ENCODE measurements at regions not wholly inside any gene's neighbourhood (a gene's known extent, or its start where the extent isn't known, plus 50 kb on each side); places are given as distances from the start of the nearest gene placed in this dataset.

DNA sequence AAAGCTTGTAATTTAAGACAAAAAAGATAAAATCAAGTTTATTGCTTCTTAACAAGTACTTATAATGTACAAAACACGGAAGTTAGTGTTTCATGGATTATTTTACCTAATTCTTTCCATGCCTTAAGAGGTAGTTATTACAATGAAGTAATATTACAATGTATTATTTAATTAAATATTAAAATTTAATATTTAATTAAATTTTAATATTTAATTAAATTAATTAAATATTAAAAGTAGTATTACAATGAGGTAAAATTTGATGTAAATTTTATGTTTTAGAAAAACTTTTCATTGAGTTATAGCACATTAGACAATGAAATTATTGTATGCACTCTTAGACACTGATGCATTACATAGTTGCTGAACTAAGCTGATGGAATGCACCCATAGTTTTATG is 220.7 kb upstream of the NETO1 start:
- no peaks in the 10 kb centered on the region for H3K9me3 ChIP-seq (ENCODE audit: control insufficient read depth, insufficient read depth, low read length)
- no peaks in the 10 kb centered on the region for H3K4me1 ChIP-seq (ENCODE audit: control insufficient read depth, insufficient read depth, low read length)
- no peaks in the 10 kb centered on the region for H3K27me3 ChIP-seq (ENCODE audit: control insufficient read depth, insufficient read depth, low read length)
- WGBS (ENCODE audit: insufficient coverage, insufficient read length) = no CpG with 5 or more reads among the region's 1 CpG
- no peak overlapping the region for H3K27ac ChIP-seq (ENCODE audit: low read length)
- no peaks in the 10 kb centered on the region for H3K36me3 ChIP-seq (ENCODE audit: control insufficient read depth, insufficient read depth, low read length)
- DNase-seq (ENCODE audit: low read depth, low spot score) = no peak
- H3K4me3 ChIP-seq (ENCODE audit: low read length) = no peak overlapping the region

- DNase-seq (ENCODE audit: low read depth, low spot score) = no peak
- Histone ChIP-seq H3K9me3 (ENCODE audit: control insufficient read depth, insufficient read depth, low read length) (no peaks in the 10 kb centered on the region), H3K27ac (ENCODE audit: low read length) (no peak overlapping the region), H3K36me3 (ENCODE audit: control insufficient read depth, insufficient read depth, low read length) (no peaks in the 10 kb centered on the region), H3K4me3 (ENCODE audit: low read length) (no peak overlapping the region), H3K4me1 (ENCODE audit: control insufficient read depth, insufficient read depth, low read length) (no peaks in the 10 kb centered on the region), H3K27me3 (ENCODE audit: control insufficient read depth, insufficient read depth, low read length) (no peaks in the 10 kb centered on the region)
- 100% methylated on average over 2 of the region's 8 CpGs for WGBS (ENCODE audit: insufficient coverage, insufficient read length)
Measured at GRCh38 chr18:73087282-73087977, 219.6 kb upstream of the NETO1 start.

- WGBS (ENCODE audit: insufficient coverage, insufficient read length) = no CpG with 5 or more reads among the region's 2 CpGs
- Histone ChIP-seq H3K36me3 (ENCODE audit: control insufficient read depth, insufficient read depth, low read length) (no peaks in the 10 kb centered on the region), H3K27me3 (ENCODE audit: control insufficient read depth, insufficient read depth, low read length) (no peaks in the 10 kb centered on the region), H3K27ac (ENCODE audit: low read length) (no peak overlapping the region), H3K4me3 (ENCODE audit: low read length) (no peak overlapping the region), H3K9me3 (ENCODE audit: control insufficient read depth, insufficient read depth, low read length) (no peaks in the 10 kb centered on the region), H3K4me1 (ENCODE audit: control insufficient read depth, insufficient read depth, low read length) (no peaks in the 10 kb centered on the region)
- DNase-seq (ENCODE audit: low read depth, low spot score) = no peak
Measured at GRCh38 chr18:73079920-73080319, 212.1 kb upstream of the NETO1 start.

- no peak for DNase-seq (ENCODE audit: low read depth, low spot score)
- WGBS (ENCODE audit: insufficient coverage, insufficient read length) = no CpG with 5 or more reads among the region's 4 CpGs
- Histone ChIP-seq H3K4me1 (ENCODE audit: control insufficient read depth, insufficient read depth, low read length) (no peaks in the 10 kb centered on the region; the same call in 1 of the 2 replicates), H3K4me3 (ENCODE audit: low read length) (no peak overlapping the region), H3K36me3 (ENCODE audit: control insufficient read depth, insufficient read depth, low read length) (no peaks in the 10 kb centered on the region), H3K9me3 (ENCODE audit: control insufficient read depth, insufficient read depth, low read length) (no peaks in the 10 kb centered on the region), H3K27ac (ENCODE audit: low read length) (no peak overlapping the region), H3K27me3 (ENCODE audit: control insufficient read depth, insufficient read depth, low read length) (no peaks in the 10 kb centered on the region)
Measured at GRCh38 chr18:73060666-73061288, 193.0 kb upstream of the NETO1 start.

GRCh38 chr18:73059280-73059679 is 191.5 kb upstream of the NETO1 start:
- H3K36me3 ChIP-seq (ENCODE audit: control insufficient read depth, insufficient read depth, low read length) = no peaks in the 10 kb centered on the region
- H3K9me3 ChIP-seq (ENCODE audit: control insufficient read depth, insufficient read depth, low read length) = no peaks in the 10 kb centered on the region
- WGBS (ENCODE audit: insufficient coverage, insufficient read length) = no CpG with 5 or more reads among the region's 2 CpGs
- H3K27ac ChIP-seq (ENCODE audit: low read length) = no peak overlapping the region
- H3K4me3 ChIP-seq (ENCODE audit: low read length) = no peak overlapping the region
- no peaks in the 10 kb centered on the region; the same call in 1 of the 2 replicates for H3K4me1 ChIP-seq (ENCODE audit: control insufficient read depth, insufficient read depth, low read length)
- no peak for DNase-seq (ENCODE audit: low read depth, low spot score)
- H3K27me3 ChIP-seq (ENCODE audit: control insufficient read depth, insufficient read depth, low read length) = no peaks in the 10 kb centered on the region

DNA sequence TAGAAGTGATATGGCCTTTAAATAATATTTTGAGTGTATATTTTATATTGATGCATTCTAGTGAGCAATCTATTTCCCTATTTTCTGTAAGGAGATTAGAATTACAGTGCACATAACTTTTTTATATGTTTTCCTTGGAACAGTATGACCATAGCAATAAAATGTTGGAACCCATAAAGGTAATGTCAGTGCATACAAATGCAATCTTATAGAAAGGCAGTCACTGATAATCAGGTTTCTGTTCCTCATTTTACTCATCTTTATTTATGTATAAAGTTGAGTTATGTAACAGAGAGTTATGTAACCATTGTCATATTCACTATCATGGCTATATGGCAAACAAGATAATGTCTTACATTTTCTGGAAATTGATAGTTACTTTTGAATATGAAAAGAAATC is 179.9 kb upstream of the NETO1 start:
- Histone ChIP-seq H3K9me3 (ENCODE audit: control insufficient read depth, insufficient read depth, low read length) (no peaks in the 10 kb centered on the region), H3K4me1 (ENCODE audit: control insufficient read depth, insufficient read depth, low read length) (no peaks in the 10 kb centered on the region), H3K27me3 (ENCODE audit: control insufficient read depth, insufficient read depth, low read length) (no peaks in the 10 kb centered on the region), H3K36me3 (ENCODE audit: control insufficient read depth, insufficient read depth, low read length) (no peaks in the 10 kb centered on the region), H3K27ac (ENCODE audit: low read length) (no peak overlapping the region), H3K4me3 (ENCODE audit: low read length) (no peak overlapping the region)
- DNase-seq (ENCODE audit: low read depth, low spot score) = no peak

DNA sequence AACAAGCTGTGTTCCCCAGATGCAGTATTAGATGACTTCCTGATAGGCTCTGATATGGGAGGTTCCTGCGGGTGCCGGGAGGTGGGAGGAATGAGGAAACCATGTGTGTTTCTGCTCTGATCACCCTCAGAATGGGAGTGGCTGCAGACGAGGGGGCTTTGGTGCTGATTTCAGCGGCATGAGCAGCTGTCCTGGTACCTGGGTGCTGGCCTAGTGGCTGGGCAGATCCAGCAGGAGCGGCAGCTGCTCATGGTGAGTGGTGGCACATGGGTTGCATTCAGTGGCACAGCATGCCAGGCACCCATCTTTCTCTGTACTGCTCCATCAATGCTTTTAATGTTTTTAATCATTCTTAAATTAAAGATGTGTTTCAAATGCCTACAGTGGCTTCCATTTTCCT is 177.2 kb upstream of the NETO1 start:
- Histone ChIP-seq H3K4me1 (ENCODE audit: control insufficient read depth, insufficient read depth, low read length) (no peaks in the 10 kb centered on the region), H3K27me3 (ENCODE audit: control insufficient read depth, insufficient read depth, low read length) (no peaks in the 10 kb centered on the region), H3K27ac (ENCODE audit: low read length) (no peak overlapping the region), H3K36me3 (ENCODE audit: control insufficient read depth, insufficient read depth, low read length) (no peaks in the 10 kb centered on the region), H3K4me3 (ENCODE audit: low read length) (no peak overlapping the region), H3K9me3 (ENCODE audit: control insufficient read depth, insufficient read depth, low read length) (no peaks in the 10 kb centered on the region)
- no CpG with 5 or more reads among the region's 5 CpGs for WGBS (ENCODE audit: insufficient coverage, insufficient read length)
- DNase-seq (ENCODE audit: low read depth, low spot score) = no peak

- Histone ChIP-seq H3K27me3 (ENCODE audit: control insufficient read depth, insufficient read depth, low read length) (no peaks in the 10 kb centered on the region), H3K4me3 (ENCODE audit: low read length) (no peak overlapping the region), H3K4me1 (ENCODE audit: control insufficient read depth, insufficient read depth, low read length) (no peaks in the 10 kb centered on the region), H3K9me3 (ENCODE audit: control insufficient read depth, insufficient read depth, low read length) (no peaks in the 10 kb centered on the region), H3K36me3 (ENCODE audit: control insufficient read depth, insufficient read depth, low read length) (no peaks in the 10 kb centered on the region), H3K27ac (ENCODE audit: low read length) (no peak overlapping the region)
- no peak for DNase-seq (ENCODE audit: low read depth, low spot score)
Measured at GRCh38 chr18:73043611-73044010, 175.8 kb upstream of the NETO1 start.

- Histone ChIP-seq H3K4me1 (ENCODE audit: control insufficient read depth, insufficient read depth, low read length) (no peaks in the 10 kb centered on the region), H3K27ac (ENCODE audit: low read length) (no peak overlapping the region), H3K9me3 (ENCODE audit: control insufficient read depth, insufficient read depth, low read length) (no peaks in the 10 kb centered on the region), H3K27me3 (ENCODE audit: control insufficient read depth, insufficient read depth, low read length) (no peaks in the 10 kb centered on the region), H3K4me3 (ENCODE audit: low read length) (no peak overlapping the region), H3K36me3 (ENCODE audit: control insufficient read depth, insufficient read depth, low read length) (no peaks in the 10 kb centered on the region)
- no peak for DNase-seq (ENCODE audit: low read depth, low spot score)
- no CpG with 5 or more reads among the region's 4 CpGs for WGBS (ENCODE audit: insufficient coverage, insufficient read length)
Measured at GRCh38 chr18:73043211-73043610, 175.4 kb upstream of the NETO1 start.

DNA sequence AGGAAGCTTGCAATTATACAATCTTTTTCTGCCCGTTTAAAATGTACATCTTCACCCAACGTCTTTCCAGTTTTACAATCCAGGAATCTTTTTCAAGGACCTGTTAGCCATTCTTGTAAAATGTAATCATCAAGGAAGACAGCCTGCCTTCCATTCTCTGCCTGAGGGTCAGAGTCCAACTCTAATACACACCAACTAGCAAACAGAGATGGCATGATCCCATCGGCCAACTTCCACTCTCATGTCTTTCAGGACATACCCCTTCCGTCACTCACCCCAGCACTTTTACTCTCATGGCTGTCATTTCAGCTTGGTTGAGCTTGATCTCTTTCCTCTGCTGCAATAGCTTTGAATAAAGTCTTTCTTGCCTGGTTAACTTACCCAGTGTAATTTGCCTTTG is 172.5 kb upstream of the NETO1 start:
- Histone ChIP-seq H3K4me3 (ENCODE audit: low read length) (no peak overlapping the region), H3K36me3 (ENCODE audit: control insufficient read depth, insufficient read depth, low read length) (no peaks in the 10 kb centered on the region), H3K9me3 (ENCODE audit: control insufficient read depth, insufficient read depth, low read length) (no peaks in the 10 kb centered on the region), H3K4me1 (ENCODE audit: control insufficient read depth, insufficient read depth, low read length) (no peaks in the 10 kb centered on the region), H3K27ac (ENCODE audit: low read length) (no peak overlapping the region), H3K27me3 (ENCODE audit: control insufficient read depth, insufficient read depth, low read length) (no peaks in the 10 kb centered on the region)
- no CpG with 5 or more reads among the region's 4 CpGs for WGBS (ENCODE audit: insufficient coverage, insufficient read length)
- DNase-seq (ENCODE audit: low read depth, low spot score) = no peak

- DNase-seq (ENCODE audit: low read depth, low spot score) = no peak
- no peak overlapping the region for H3K27ac ChIP-seq (ENCODE audit: low read length)
- no peaks in the 10 kb centered on the region for H3K27me3 ChIP-seq (ENCODE audit: control insufficient read depth, insufficient read depth, low read length)
- 100% methylated on average over 3 of the region's 5 CpGs for WGBS (ENCODE audit: insufficient coverage, insufficient read length)
- no peak overlapping the region for H3K4me3 ChIP-seq (ENCODE audit: low read length)
- H3K36me3 ChIP-seq (ENCODE audit: control insufficient read depth, insufficient read depth, low read length) = no peaks in the 10 kb centered on the region
- no peaks in the 10 kb centered on the region for H3K4me1 ChIP-seq (ENCODE audit: control insufficient read depth, insufficient read depth, low read length)
- no peaks in the 10 kb centered on the region for H3K9me3 ChIP-seq (ENCODE audit: control insufficient read depth, insufficient read depth, low read length)
Measured at GRCh38 chr18:73038336-73038735, 170.5 kb upstream of the NETO1 start.

Data from iPS DF 6.9 (cell line).